GM23338 (cell line): ENCODE measurements at regions not wholly inside any gene's neighbourhood (a gene's known extent, or its start where the extent isn't known, plus 50 kb on each side); places are given as distances from the start of the nearest gene placed in this dataset.

Experiments
- ATAC-seq: fragments of 200-7000 bp; cut with Tn5 transposase; 3 replicates; pipeline ENCODE4 v1.9.1; 2020
- DNase-seq: peaks from one replicate; pipeline ENCODE4 v3.0.0-alpha.2; 2015; ENCODE audit warnings: low spot score
- H2AFZ ChIP-seq: fragments of 200-600 bp; sonication (generic); 2 replicates; pipeline ENCODE4 v1.8.0; 2016; ENCODE audit warnings: antibody characterized with exemption, mild to moderate bottlenecking, moderate library complexity
- H3F3A ChIP-seq: fragments of 200-600 bp; sonication (generic); replicated peaks from 2 replicates; pipeline ENCODE4 v1.8.0; 2017; ENCODE audit warnings: antibody characterized with exemption, mixed run types, low read depth
- H3K27ac ChIP-seq: fragments of 200-600 bp; sonication (generic); 2 replicates; pipeline ENCODE4 v1.6.1; 2016; ENCODE audit warnings: low read depth
- H3K27me3 ChIP-seq: fragments of 200-600 bp; sonication (generic); 2 replicates; pipeline ENCODE4 v1.8.0; 2016; ENCODE audit warnings: mild to moderate bottlenecking, mixed run types, moderate library complexity; ENCODE audit not compliant: insufficient read depth
- H3K36me3 ChIP-seq: fragments of 200-600 bp; sonication (generic); 2 replicates; pipeline ENCODE4 v1.8.0; 2016; ENCODE audit warnings: mild to moderate bottlenecking; ENCODE audit not compliant: insufficient read depth
- H3K4me1 ChIP-seq: fragments of 200-600 bp; sonication (generic); 2 replicates; pipeline ENCODE4 v1.8.0; 2016; ENCODE audit warnings: mild to moderate bottlenecking, moderate library complexity; ENCODE audit not compliant: insufficient read depth
- H3K4me2 ChIP-seq: fragments of 200-600 bp; sonication (generic); 2 replicates; pipeline ENCODE4 v1.7.1; 2017; ENCODE audit warnings: mixed run types
- H3K4me3 ChIP-seq: fragments of 200-600 bp; sonication (generic); 2 replicates; pipeline ENCODE4 v1.6.1; 2016; ENCODE audit warnings: mixed run types
- H3K79me2 ChIP-seq: fragments of 200-600 bp; sonication (generic); replicated peaks from 2 replicates; pipeline ENCODE4 v1.8.0; 2017; ENCODE audit warnings: mild to moderate bottlenecking; ENCODE audit not compliant: insufficient read depth
- H3K9me2 ChIP-seq: fragments of 200-600 bp; sonication (generic); 2 replicates; pipeline ENCODE4 v1.8.0; 2017; ENCODE audit not compliant: insufficient read depth
- H4K20me1 ChIP-seq: fragments of 200-600 bp; sonication (generic); replicated peaks from 2 replicates; pipeline ENCODE4 v1.8.0; 2017; ENCODE audit warnings: mild to moderate bottlenecking; ENCODE audit not compliant: insufficient read depth
- H3K27ac Mint-ChIP-seq: 2 replicates; pipeline ENCODE4 v1.8.0; 2020; ENCODE audit warnings: inconsistent platforms, mild to moderate bottlenecking, moderate library complexity, mixed read lengths
- H3K27me3 Mint-ChIP-seq: 3 replicates; pipeline ENCODE4 v1.8.0; 2022; ENCODE audit warnings: low read depth, mild to moderate bottlenecking, moderate library complexity, mixed read lengths, inconsistent platforms; ENCODE audit not compliant: insufficient read depth, poor library complexity
- H3K36me3 Mint-ChIP-seq: 3 replicates; pipeline ENCODE4 v1.8.0; 2021; ENCODE audit warnings: low read depth, mild to moderate bottlenecking, inconsistent platforms, moderate library complexity, mixed read lengths
- H3K4me1 Mint-ChIP-seq: 3 replicates; pipeline ENCODE4 v1.8.0; 2020; ENCODE audit warnings: mild to moderate bottlenecking, inconsistent platforms, mixed read lengths
- H3K4me3 Mint-ChIP-seq: 3 replicates; pipeline ENCODE4 v1.8.0; 2021; ENCODE audit warnings: moderate library complexity, mild to moderate bottlenecking, inconsistent platforms, mixed read lengths
- H3K9me3 Mint-ChIP-seq: 3 replicates; pipeline ENCODE4 v1.8.0; 2020; ENCODE audit warnings: moderate library complexity, mild to moderate bottlenecking, inconsistent platforms, mixed read lengths
- EZH2 ChIP-seq: fragments of 200-600 bp; sonication (generic); IDR thresholded peaks from one replicate; pipeline ENCODE4 v1.8.0; 2017; ENCODE audit warnings: antibody characterized with exemption, mild to moderate bottlenecking, low read depth; ENCODE audit not compliant: unreplicated experiment
- EZH2phosphoT487 ChIP-seq: fragments of 200-600 bp; sonication (generic); IDR thresholded peaks from one replicate; pipeline ENCODE4 v1.8.1; 2018; ENCODE audit warnings: antibody characterized with exemption; ENCODE audit not compliant: unreplicated experiment
- JUNB ChIP-seq: IDR thresholded peaks from one replicate; pipeline ENCODE4 v1.6.1; 2016; ENCODE audit warnings: antibody characterized with exemption; ENCODE audit not compliant: unreplicated experiment
- POLR2AphosphoS5 ChIP-seq: IDR thresholded peaks from 2 replicates; pipeline ENCODE4 v1.6.1; 2016; ENCODE audit warnings: antibody characterized with exemption, low read depth
- REST ChIP-seq: IDR thresholded peaks from one replicate; pipeline ENCODE4 v1.6.1; 2018; ENCODE audit warnings: antibody characterized with exemption; ENCODE audit not compliant: unreplicated experiment
- STAT1 ChIP-seq: IDR thresholded peaks from one replicate; pipeline ENCODE4 v1.6.1; 2016; ENCODE audit warnings: antibody characterized with exemption; ENCODE audit not compliant: unreplicated experiment
- ZNF331 ChIP-seq: fragments of 250-450 bp; sonication (Bioruptor Pico); IDR thresholded peaks from 2 replicates; pipeline ENCODE4 v1.5.0; 2020; ENCODE audit warnings: low read depth, mild to moderate bottlenecking, moderate library complexity
- ZNF462 ChIP-seq: fragments of 250-450 bp; sonication (Bioruptor Pico); IDR thresholded peaks from 2 replicates; pipeline ENCODE4 v1.5.0; 2020; ENCODE audit warnings: mild to moderate bottlenecking, moderate library complexity

- Histone ChIP-seq H3K27ac (no peak overlapping the region), H3K9me2 (no peaks in the 10 kb centered on the region), H3K4me2 (no peak overlapping the region), H3F3A (no peaks in the 10 kb centered on the region), H4K20me1 (no peaks in the 10 kb centered on the region), H2AFZ (no peak overlapping the region), H3K4me1 (peaks cover 7% of the 10 kb centered on the region; the same call in 1 of the 2 replicates), H3K27me3 (no peaks in the 10 kb centered on the region), H3K36me3 (no peaks in the 10 kb centered on the region), H3K79me2 (no peaks in the 10 kb centered on the region), H3K4me3 (no peak overlapping the region)
- no peak for TF ChIP-seq JUNB
- TF ChIP-seq ZNF462 (CRISPR knock-in tag): no peak
- H3K27ac Mint-ChIP-seq: no peak overlapping the region
- ATAC-seq (peak; percentile 52; the same call in 2 of the 3 replicates), DNase-seq (peak; percentile 14)
- peaks cover 12% of the 10 kb centered on the region for H3K27me3 Mint-ChIP-seq
- no peak overlapping the region for H3K4me3 Mint-ChIP-seq
- H3K36me3 Mint-ChIP-seq: no peaks in the 10 kb centered on the region
- H3K4me1 Mint-ChIP-seq: peaks cover 10% of the 10 kb centered on the region
- no peaks in the 10 kb centered on the region for H3K9me3 Mint-ChIP-seq
These were observed 184.6 kb downstream of the SNX10 start for GRCh38 chr7:26476271-26476670.

- no peak overlapping the region for H3K4me3 ChIP-seq
- no peak for TF ChIP-seq JUNB
- TF ChIP-seq EZH2phosphoT487: no peak
- no peak for TF ChIP-seq EZH2
- TF ChIP-seq ZNF331: no peak
- TF ChIP-seq POLR2AphosphoS5: no peak
- TF ChIP-seq REST: no peak
- no peak for TF ChIP-seq STAT1
- DNase-seq (no peak), ATAC-seq (no peak)
- no peaks in the 10 kb centered on the region for H3K27me3 ChIP-seq
- Mint-ChIP-seq H3K27ac (no peak overlapping the region), H3K27me3 (peaks cover 12% of the 10 kb centered on the region), H3K4me1 (peaks cover 10% of the 10 kb centered on the region), H3K9me3 (no peaks in the 10 kb centered on the region), H3K36me3 (no peaks in the 10 kb centered on the region), H3K4me3 (no peak overlapping the region)
- no peaks in the 10 kb centered on the region for H4K20me1 ChIP-seq
- no peak overlapping the region for H3K27ac ChIP-seq
- no peaks in the 10 kb centered on the region for H3K79me2 ChIP-seq
- no peaks in the 10 kb centered on the region for H3F3A ChIP-seq
- no peaks in the 10 kb centered on the region for H3K9me2 ChIP-seq
- peaks cover 7% of the 10 kb centered on the region; the same call in 1 of the 2 replicates for H3K4me1 ChIP-seq
- no peak overlapping the region for H3K4me2 ChIP-seq
- no peak overlapping the region for H2AFZ ChIP-seq
- no peaks in the 10 kb centered on the region for H3K36me3 ChIP-seq
These were observed 185.8 kb downstream of the SNX10 start for GRCh38 chr7:26477381-26477990.
